ENCODE measurements at regions not wholly inside any gene's neighbourhood (a gene's known extent, or its start where the extent isn't known, plus 50 kb on each side); places are given as distances from the start of the nearest gene placed in this dataset.

- Histone ChIP-seq H3K36me3 (ENCODE audit: control insufficient read depth in 4 of 4, insufficient read depth in 4 of 4, low read length in 3 of 4) (no peaks in the 10 kb centered on the region), H3K27me3 (replicated peaks in 2 of 5; ENCODE audit: control insufficient read depth in 4 of 5, insufficient read depth in 5 of 5, low read length in 4 of 5) (peaks cover 0 to 19% (median 8%) of the 10 kb centered on the region in 5 experiments), H3K27ac (ENCODE audit: insufficient read depth in 1 of 2, low read depth in 1 of 2, low read length in 2 of 2, poor library complexity in 1 of 2, severe bottlenecking in 2 of 2) (no peak overlapping the region), H3K9me3 (ENCODE audit: control extremely low read depth in 1 of 5, control insufficient read depth in 4 of 5, insufficient read depth in 2 of 5, low read depth in 1 of 5, low read length in 4 of 5) (no peaks in the 10 kb centered on the region), H3K4me3 (ENCODE audit: control insufficient read depth in 1 of 7, extremely low read depth in 1 of 7, insufficient read depth in 4 of 7, low read depth in 2 of 7, low read length in 6 of 7) (no peak overlapping the region), H3K4me1 (ENCODE audit: control extremely low read depth in 1 of 4, control insufficient read depth in 4 of 4, insufficient read depth in 4 of 4, low read length in 3 of 4) (no peaks in the 10 kb centered on the region)
- ChIA-PET POLR2A (interaction anchor here (0.7 kb wide), 1 partner anchor 18 kb away, joined by 4 read pairs; no protein-coding TSS in a partner anchor), CTCF (no interaction called here)
- DNase-seq, result no peak
- 93% methylated on average over 20 of the region's 24 CpGs for WGBS (ENCODE audit: insufficient coverage)
These were observed 77.9 kb upstream of the ADRA2C start for GRCh38 chr4:3688018-3688998.

DNA sequence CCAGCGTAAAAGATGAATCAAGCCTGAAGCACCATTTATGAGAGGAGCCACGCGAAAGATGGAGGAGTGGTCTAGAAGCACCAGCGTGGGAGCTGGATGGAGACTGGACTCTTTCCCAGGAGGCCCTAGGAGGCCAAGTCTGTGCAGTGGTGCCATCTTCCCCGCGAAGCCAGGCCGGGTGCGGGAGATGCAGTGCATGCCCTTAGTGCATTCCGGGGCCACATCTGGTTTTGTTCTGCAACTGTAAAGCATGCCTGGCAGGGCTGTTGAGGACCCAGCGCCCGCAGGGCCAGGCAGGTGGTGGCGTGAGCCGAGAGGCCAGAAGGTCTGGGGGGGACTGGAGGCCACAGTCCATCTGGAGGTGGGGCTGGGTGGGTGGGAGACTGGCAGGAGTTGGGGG is 78.6 kb upstream of the ADRA2C start:
- DNase-seq, result no peak
- no peak overlapping the region for H3K4me3 ChIP-seq (ENCODE audit: control insufficient read depth in 1 of 7, extremely low read depth in 1 of 7, insufficient read depth in 4 of 7, low read depth in 2 of 7, low read length in 6 of 7)
- H3K4me1 ChIP-seq (ENCODE audit: control extremely low read depth in 1 of 4, control insufficient read depth in 4 of 4, insufficient read depth in 4 of 4, low read length in 3 of 4), result no peaks in the 10 kb centered on the region
- 95% methylated on average over 10 of the region's 13 CpGs for WGBS (ENCODE audit: insufficient coverage)
- ChIA-PET POLR2A (no interaction called here), CTCF (no interaction called here)
- no peaks in the 10 kb centered on the region for H3K36me3 ChIP-seq (ENCODE audit: control insufficient read depth in 4 of 4, insufficient read depth in 4 of 4, low read length in 3 of 4)
- peaks cover 0 to 23% (median 3%) of the 10 kb centered on the region in 5 experiments for H3K27me3 ChIP-seq (replicated peaks in 2 of 5; ENCODE audit: control insufficient read depth in 4 of 5, insufficient read depth in 5 of 5, low read length in 4 of 5)
- no peaks in the 10 kb centered on the region for H3K9me3 ChIP-seq (ENCODE audit: control extremely low read depth in 1 of 5, control insufficient read depth in 4 of 5, insufficient read depth in 2 of 5, low read depth in 1 of 5, low read length in 4 of 5)
- H3K27ac ChIP-seq (ENCODE audit: insufficient read depth in 1 of 2, low read depth in 1 of 2, low read length in 2 of 2, poor library complexity in 1 of 2, severe bottlenecking in 2 of 2), result no peak overlapping the region

DNA sequence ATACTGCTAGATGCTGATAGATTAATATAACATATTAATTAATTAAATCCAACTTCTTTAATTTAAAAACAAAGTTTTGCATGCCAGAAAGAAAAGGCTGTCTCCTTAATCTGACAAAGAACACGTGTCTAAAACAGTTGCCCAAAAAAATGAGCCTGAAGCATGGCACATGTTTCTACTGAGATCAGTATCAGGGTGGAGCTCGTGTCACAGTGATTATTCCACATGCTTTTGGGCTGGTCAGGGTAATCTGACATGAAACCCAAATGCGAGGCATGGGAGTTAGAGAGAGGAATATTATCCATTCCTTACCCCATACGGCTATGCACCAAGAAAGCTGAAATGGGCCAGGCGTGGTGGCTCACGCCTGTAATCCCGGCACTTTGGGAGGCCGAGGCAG is 79.4 kb upstream of the ADRA2C start:
- 92% methylated on average over 8 of the region's 8 CpGs for WGBS (ENCODE audit: insufficient coverage)
- no peak for DNase-seq
- Histone ChIP-seq H3K27ac (ENCODE audit: insufficient read depth in 1 of 2, low read depth in 1 of 2, low read length in 2 of 2, poor library complexity in 1 of 2, severe bottlenecking in 2 of 2) (no peak overlapping the region), H3K9me3 (ENCODE audit: control extremely low read depth in 1 of 5, control insufficient read depth in 4 of 5, insufficient read depth in 2 of 5, low read depth in 1 of 5, low read length in 4 of 5) (no peaks in the 10 kb centered on the region), H3K36me3 (ENCODE audit: control insufficient read depth in 4 of 4, insufficient read depth in 4 of 4, low read length in 3 of 4) (no peaks in the 10 kb centered on the region), H3K27me3 (replicated peaks in 2 of 5; ENCODE audit: control insufficient read depth in 4 of 5, insufficient read depth in 5 of 5, low read length in 4 of 5) (peaks cover 0 to 23% (median 3%) of the 10 kb centered on the region in 5 experiments), H3K4me1 (ENCODE audit: control extremely low read depth in 1 of 4, control insufficient read depth in 4 of 4, insufficient read depth in 4 of 4, low read length in 3 of 4) (no peaks in the 10 kb centered on the region), H3K4me3 (ENCODE audit: control insufficient read depth in 1 of 7, extremely low read depth in 1 of 7, insufficient read depth in 4 of 7, low read depth in 2 of 7, low read length in 6 of 7) (no peak overlapping the region)
- POLR2A ChIA-PET, result no interaction called here
- CTCF ChIA-PET, result no interaction called here

GRCh38 chr4:3685081-3685645 is 81.0 kb upstream of the ADRA2C start:
- no peak for DNase-seq
- Histone ChIP-seq H3K36me3 (ENCODE audit: control insufficient read depth in 4 of 4, insufficient read depth in 4 of 4, low read length in 3 of 4) (no peaks in the 10 kb centered on the region), H3K27me3 (replicated peaks in 2 of 5; ENCODE audit: control insufficient read depth in 4 of 5, insufficient read depth in 5 of 5, low read length in 4 of 5) (peaks cover 0 to 20% (median 3%) of the 10 kb centered on the region in 5 experiments), H3K4me1 (ENCODE audit: control extremely low read depth in 1 of 4, control insufficient read depth in 4 of 4, insufficient read depth in 4 of 4, low read length in 3 of 4) (no peaks in the 10 kb centered on the region), H3K4me3 (ENCODE audit: control insufficient read depth in 1 of 7, extremely low read depth in 1 of 7, insufficient read depth in 4 of 7, low read depth in 2 of 7, low read length in 6 of 7) (no peak overlapping the region), H3K27ac (ENCODE audit: insufficient read depth in 1 of 2, low read depth in 1 of 2, low read length in 2 of 2, poor library complexity in 1 of 2, severe bottlenecking in 2 of 2) (no peak overlapping the region), H3K9me3 (ENCODE audit: control extremely low read depth in 1 of 5, control insufficient read depth in 4 of 5, insufficient read depth in 2 of 5, low read depth in 1 of 5, low read length in 4 of 5) (no peaks in the 10 kb centered on the region)
- ChIA-PET POLR2A (no interaction called here), CTCF (no interaction called here)
- WGBS (ENCODE audit: insufficient coverage), result 92% methylated on average over 11 of the region's 15 CpGs

GRCh38 chr4:3684546-3684945 is 81.6 kb upstream of the ADRA2C start:
- POLR2A ChIA-PET, result no interaction called here
- H3K27ac ChIP-seq (ENCODE audit: insufficient read depth in 1 of 2, low read depth in 1 of 2, low read length in 2 of 2, poor library complexity in 1 of 2, severe bottlenecking in 2 of 2), result no peak overlapping the region
- CTCF ChIA-PET, result no interaction called here
- H3K36me3 ChIP-seq (ENCODE audit: control insufficient read depth in 4 of 4, insufficient read depth in 4 of 4, low read length in 3 of 4), result no peaks in the 10 kb centered on the region
- DNase-seq, result no peak
- no peaks in the 10 kb centered on the region for H3K4me1 ChIP-seq (ENCODE audit: control extremely low read depth in 1 of 4, control insufficient read depth in 4 of 4, insufficient read depth in 4 of 4, low read length in 3 of 4)
- peaks cover 0 to 18% (median 3%) of the 10 kb centered on the region in 5 experiments for H3K27me3 ChIP-seq (replicated peaks in 2 of 5; ENCODE audit: control insufficient read depth in 4 of 5, insufficient read depth in 5 of 5, low read length in 4 of 5)
- H3K9me3 ChIP-seq (ENCODE audit: control extremely low read depth in 1 of 5, control insufficient read depth in 4 of 5, insufficient read depth in 2 of 5, low read depth in 1 of 5, low read length in 4 of 5), result no peaks in the 10 kb centered on the region
- 83% methylated on average over 1 of the region's 8 CpGs for WGBS (ENCODE audit: insufficient coverage)
- H3K4me3 ChIP-seq (ENCODE audit: control insufficient read depth in 1 of 7, extremely low read depth in 1 of 7, insufficient read depth in 4 of 7, low read depth in 2 of 7, low read length in 6 of 7), result no peak overlapping the region

GRCh38 chr4:3683744-3684421 is 82.3 kb upstream of the ADRA2C start:
- no peaks in the 10 kb centered on the region for H3K4me1 ChIP-seq (ENCODE audit: control extremely low read depth in 1 of 4, control insufficient read depth in 4 of 4, insufficient read depth in 4 of 4, low read length in 3 of 4)
- CTCF ChIA-PET, result no interaction called here
- no peak for DNase-seq
- H3K4me3 ChIP-seq (ENCODE audit: control insufficient read depth in 1 of 7, extremely low read depth in 1 of 7, insufficient read depth in 4 of 7, low read depth in 2 of 7, low read length in 6 of 7), result no peak overlapping the region
- no peak overlapping the region for H3K27ac ChIP-seq (ENCODE audit: insufficient read depth in 1 of 2, low read depth in 1 of 2, low read length in 2 of 2, poor library complexity in 1 of 2, severe bottlenecking in 2 of 2)
- H3K9me3 ChIP-seq (ENCODE audit: control extremely low read depth in 1 of 5, control insufficient read depth in 4 of 5, insufficient read depth in 2 of 5, low read depth in 1 of 5, low read length in 4 of 5), result no peaks in the 10 kb centered on the region
- 91% methylated on average over 29 of the region's 30 CpGs for WGBS (ENCODE audit: insufficient coverage)
- H3K36me3 ChIP-seq (ENCODE audit: control insufficient read depth in 4 of 4, insufficient read depth in 4 of 4, low read length in 3 of 4), result no peaks in the 10 kb centered on the region
- peaks cover 0 to 19% (median 3%) of the 10 kb centered on the region in 5 experiments for H3K27me3 ChIP-seq (replicated peaks in 2 of 5; ENCODE audit: control insufficient read depth in 4 of 5, insufficient read depth in 5 of 5, low read length in 4 of 5)
- POLR2A ChIA-PET, result no interaction called here

Data from common myeloid progenitor, CD34-positive (primary cell).